Thyroid gland (tissue), 4 donors: ENCODE measurements at regions not wholly inside any gene's neighbourhood (a gene's known extent, or its start where the extent isn't known, plus 50 kb on each side); places are given as distances from the start of the nearest gene placed in this dataset.

Experiments used
- POLR2A ChIP-seq, 2 donors: fragments of 450-650 bp; IDR thresholded peaks; one replicate each; pipeline ENCODE4 v1.6.1; 2017; ENCODE audit warnings: antibody characterized with exemption in 2 of 2, mild to moderate bottlenecking in 2 of 2, moderate library complexity in 1 of 2
- TF ChIP-seq, protein P1 (sequence below), 6 experiments: fragments of 200-600 bp in 3 of 6; fragments of 450-650 bp in 3 of 6; sonication (generic) in 3 of 6; IDR thresholded peaks; one replicate each; pipeline ENCODE4 v1.5.1; 2016 to 2019; ENCODE audit warnings: antibody characterized with exemption in 6 of 6, mild to moderate bottlenecking in 2 of 6, inconsistent platforms in 1 of 6, moderate library complexity in 1 of 6

DNA sequence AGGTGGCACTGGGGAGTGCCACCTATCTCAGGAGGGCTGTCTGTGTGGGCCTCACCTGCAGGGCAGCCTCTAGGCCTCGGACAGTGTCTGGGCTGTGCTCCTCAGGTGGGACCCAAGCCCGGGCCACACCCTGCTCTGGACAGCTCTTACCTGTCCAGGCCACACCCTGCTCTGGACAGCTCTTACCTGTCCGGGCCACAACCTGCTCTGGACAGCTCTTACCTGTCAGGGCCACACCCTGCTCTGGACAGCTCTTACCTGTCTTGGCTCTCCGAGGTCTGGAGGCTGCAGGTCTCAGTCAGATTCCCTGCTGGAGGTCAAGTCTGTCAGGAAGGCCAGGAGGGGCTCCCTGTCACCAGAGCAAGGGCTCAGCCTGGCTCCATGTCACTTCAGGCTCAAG is 80.6 kb downstream of the LINGO1 start:
- TF ChIP-seq, protein P1, sequence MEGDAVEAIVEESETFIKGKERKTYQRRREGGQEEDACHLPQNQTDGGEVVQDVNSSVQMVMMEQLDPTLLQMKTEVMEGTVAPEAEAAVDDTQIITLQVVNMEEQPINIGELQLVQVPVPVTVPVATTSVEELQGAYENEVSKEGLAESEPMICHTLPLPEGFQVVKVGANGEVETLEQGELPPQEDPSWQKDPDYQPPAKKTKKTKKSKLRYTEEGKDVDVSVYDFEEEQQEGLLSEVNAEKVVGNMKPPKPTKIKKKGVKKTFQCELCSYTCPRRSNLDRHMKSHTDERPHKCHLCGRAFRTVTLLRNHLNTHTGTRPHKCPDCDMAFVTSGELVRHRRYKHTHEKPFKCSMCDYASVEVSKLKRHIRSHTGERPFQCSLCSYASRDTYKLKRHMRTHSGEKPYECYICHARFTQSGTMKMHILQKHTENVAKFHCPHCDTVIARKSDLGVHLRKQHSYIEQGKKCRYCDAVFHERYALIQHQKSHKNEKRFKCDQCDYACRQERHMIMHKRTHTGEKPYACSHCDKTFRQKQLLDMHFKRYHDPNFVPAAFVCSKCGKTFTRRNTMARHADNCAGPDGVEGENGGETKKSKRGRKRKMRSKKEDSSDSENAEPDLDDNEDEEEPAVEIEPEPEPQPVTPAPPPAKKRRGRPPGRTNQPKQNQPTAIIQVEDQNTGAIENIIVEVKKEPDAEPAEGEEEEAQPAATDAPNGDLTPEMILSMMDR (IDR thresholded peaks at IDR 0.05): no peak
- no peak for TF ChIP-seq POLR2A (IDR thresholded peaks at IDR 0.05)
